ENCODE measurements at regions not wholly inside any gene's neighbourhood (a gene's known extent, or its start where the extent isn't known, plus 50 kb on each side); places are given as distances from the start of the nearest gene placed in this dataset.
"Not testable (repeated sequence)": the region's sequence is repeated elsewhere in the genome, so short reads cannot be mapped to it uniquely, and the experiment has no call there.

- no peak for DNase-seq
Measured at GRCh38 chr2:49801898-49802450, 647.7 kb upstream of the FSHR start.

- DNase-seq: no peak
Measured at GRCh38 chr2:49798570-49798969, 644.3 kb upstream of the FSHR start.

GRCh38 chr2:49796266-49796665, 642.0 kb upstream of the FSHR start:
- DNase-seq: no peak

GRCh38 chr2:49794396-49794795, 640.1 kb upstream of the FSHR start:
- no peak for DNase-seq

GRCh38 chr2:49788300-49788699, 634.0 kb upstream of the FSHR start:
- DNase-seq: no peak

GRCh38 chr2:49780949-49781348, 626.6 kb upstream of the FSHR start:
- DNase-seq: no peak

- no peak for DNase-seq
Measured at GRCh38 chr2:49772299-49772970, 618.1 kb upstream of the FSHR start.

- DNase-seq: no peak
Measured at GRCh38 chr2:49770919-49771318, 616.6 kb upstream of the FSHR start.

- no peak for DNase-seq
Measured at GRCh38 chr2:49767316-49767715, 613.0 kb upstream of the FSHR start.

- DNase-seq: no peak
Measured at GRCh38 chr2:49755777-49756176, 601.5 kb upstream of the FSHR start.

GRCh38 chr2:49754381-49754780, 600.1 kb upstream of the FSHR start:
- DNase-seq: no peak

GRCh38 chr2:49753344-49753985, 599.1 kb upstream of the FSHR start:
- no peak for DNase-seq

GRCh38 chr2:49737606-49738005, 583.3 kb upstream of the FSHR start:
- no peak for DNase-seq

GRCh38 chr2:49732924-49733323, 578.6 kb upstream of the FSHR start:
- not testable (repeated sequence) for DNase-seq

- DNase-seq: no peak
Measured at GRCh38 chr2:49719241-49719640, 564.9 kb upstream of the FSHR start.

- DNase-seq: no peak
Measured at GRCh38 chr2:49715597-49715996, 561.3 kb upstream of the FSHR start.

GRCh38 chr2:49714454-49714853, 560.1 kb upstream of the FSHR start:
- DNase-seq: no peak

GRCh38 chr2:49702740-49703139, 548.4 kb upstream of the FSHR start:
- DNase-seq: no peak

- DNase-seq: no peak
Measured at GRCh38 chr2:49693961-49694360, 539.6 kb upstream of the FSHR start.

GRCh38 chr2:49692022-49692421, 537.7 kb upstream of the FSHR start:
- DNase-seq: not testable (repeated sequence)

- no peak for DNase-seq
Measured at GRCh38 chr2:49687918-49688317, 533.6 kb upstream of the FSHR start.

GRCh38 chr2:49686897-49687442, 532.7 kb upstream of the FSHR start:
- DNase-seq: no peak

GRCh38 chr2:49686291-49686690, 532.0 kb upstream of the FSHR start:
- DNase-seq: no peak

GRCh38 chr2:49677227-49677626, 522.9 kb upstream of the FSHR start:
- DNase-seq: no peak

Measured in DMS 273 treated with DMSO at 0.1 percent for 48 hours (cell line).